ENCODE measurements at regions not wholly inside any gene's neighbourhood (a gene's known extent, or its start where the extent isn't known, plus 50 kb on each side); places are given as distances from the start of the nearest gene placed in this dataset.
"Not testable (repeated sequence)": the region's sequence is repeated elsewhere in the genome, so short reads cannot be mapped to it uniquely, and the experiment has no call there.

DNA sequence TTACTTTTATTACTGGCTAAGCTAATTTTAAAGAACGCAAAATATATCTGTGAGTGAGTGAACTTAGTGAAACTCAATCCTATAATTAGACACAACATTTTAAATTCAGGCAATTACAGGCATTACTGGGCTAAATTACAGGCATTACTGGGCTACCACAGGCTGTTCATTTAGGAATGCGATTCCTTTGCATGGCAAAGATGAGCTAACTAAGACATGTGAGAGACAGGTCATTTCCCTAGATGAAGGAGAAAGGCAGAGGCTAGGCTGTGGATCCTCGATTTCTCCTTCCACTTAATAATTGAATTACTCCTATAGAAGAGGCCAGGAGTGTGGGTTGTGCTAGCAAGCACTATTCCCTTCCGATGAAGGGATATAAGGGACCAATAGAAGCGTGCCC, 429.4 kb upstream of the LMO3 start:
- intact Hi-C loops (cut with DNase I) = no loop called here
- DNase-seq (ENCODE audit: low spot score) = no peak

DNA sequence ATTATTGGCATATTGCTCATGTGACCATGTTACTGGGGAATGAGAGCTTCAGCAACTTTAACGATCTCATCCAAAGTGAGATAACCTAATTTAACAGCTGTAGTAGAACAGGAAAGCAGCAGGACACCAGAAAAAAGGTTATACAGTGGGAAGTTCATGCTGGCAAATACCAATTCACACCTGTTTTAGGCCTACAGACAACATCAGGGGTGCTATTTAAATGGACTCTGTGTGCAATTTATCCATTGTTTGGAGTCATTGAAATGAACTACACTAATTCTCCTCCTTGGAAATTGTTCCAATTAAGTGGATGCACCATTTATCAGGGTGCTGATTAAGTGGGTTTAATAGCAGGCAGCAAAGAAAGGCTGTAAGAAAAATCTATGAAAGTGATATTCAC, 424.4 kb upstream of the LMO3 start:
- intact Hi-C loops (cut with DNase I) = no loop called here
- DNase-seq (ENCODE audit: low spot score) = no peak

DNA sequence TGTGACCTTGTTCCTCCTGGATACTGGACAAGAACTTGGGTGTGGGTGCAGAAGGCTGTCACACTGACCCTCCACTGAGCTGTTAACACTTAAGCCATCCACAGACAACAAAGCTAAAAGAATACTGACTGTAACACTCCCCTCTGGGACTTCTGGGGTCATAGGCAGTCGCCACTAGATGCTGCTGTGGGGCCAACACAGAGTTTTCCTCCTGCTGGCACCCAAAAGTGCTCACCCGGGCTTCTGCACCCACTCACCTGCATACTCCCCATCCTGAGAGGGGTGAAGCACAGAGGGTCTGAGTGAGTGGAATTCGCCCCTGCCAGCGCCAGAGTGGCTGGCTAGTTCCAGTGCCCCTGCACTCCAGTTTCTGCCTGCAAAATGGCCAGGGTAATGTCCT, 422.4 kb upstream of the LMO3 start:
- DNase-seq (ENCODE audit: low spot score) = no peak
- intact Hi-C loops (cut with DNase I) = no loop called here

DNA sequence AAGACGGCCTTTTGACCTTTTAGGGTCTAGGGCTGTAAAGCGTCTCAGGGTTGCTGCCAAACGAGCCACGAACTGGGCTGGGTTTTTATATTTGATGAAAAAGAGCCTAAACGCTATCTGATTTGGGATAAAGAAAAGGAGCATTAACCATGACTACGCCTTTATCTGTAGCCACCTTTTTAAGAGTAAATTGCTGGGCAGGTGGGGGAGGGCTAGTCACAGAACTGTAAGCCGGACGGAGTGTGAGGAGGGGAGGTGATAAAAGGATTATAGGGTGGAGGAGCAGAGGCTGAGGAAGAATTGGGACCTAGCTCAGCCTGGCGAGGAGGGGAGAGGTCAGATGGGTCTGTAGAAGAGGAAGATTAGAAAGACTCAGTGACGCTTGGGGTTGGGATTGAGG, 419.5 kb upstream of the LMO3 start:
- DNase-seq (ENCODE audit: low spot score); intact Hi-C loops (cut with DNase I): not testable (repeated sequence)

DNA sequence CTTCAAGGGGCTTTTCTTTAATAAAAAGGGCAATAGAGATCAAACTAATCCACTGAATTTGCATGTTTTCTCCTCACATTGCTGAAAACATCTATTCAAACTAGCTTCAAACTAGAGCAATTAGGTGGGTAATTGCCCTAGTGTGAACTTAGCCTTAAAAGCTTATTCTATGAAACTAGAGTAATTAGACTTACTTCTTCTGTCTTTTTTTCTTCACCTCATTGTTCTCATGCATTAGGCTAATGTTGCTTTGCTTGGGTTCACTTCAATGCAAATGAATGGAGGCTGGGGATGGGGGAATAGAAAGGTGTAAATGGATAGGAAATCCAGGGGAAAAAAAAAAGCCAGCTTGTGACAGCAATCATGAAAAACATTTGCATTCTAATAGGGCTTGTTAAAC, 414.8 kb upstream of the LMO3 start:
- DNase-seq (ENCODE audit: low spot score) = no peak
- intact Hi-C loops (cut with DNase I) = no loop called here

DNA sequence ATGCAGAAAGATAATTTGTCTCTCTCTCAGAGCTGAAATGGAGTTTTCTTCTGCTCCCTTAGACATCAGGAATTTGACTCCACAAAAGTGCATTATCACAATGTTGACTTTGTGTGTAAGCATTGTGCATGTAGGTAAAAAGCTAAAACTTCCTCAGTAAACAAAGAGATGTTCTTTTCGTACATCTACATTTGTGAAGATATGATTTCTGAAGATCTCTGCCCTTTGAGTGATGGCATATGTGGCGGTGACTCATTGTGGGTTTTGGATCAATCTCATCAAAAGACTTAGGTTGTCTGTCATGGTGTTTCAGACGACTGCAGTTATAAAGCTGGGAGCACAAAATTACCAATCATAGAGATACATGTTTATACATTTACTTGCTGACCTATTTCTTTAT, 411.4 kb upstream of the LMO3 start:
- no peak for DNase-seq (ENCODE audit: low spot score)
- intact Hi-C loops (cut with DNase I) = no loop called here

DNA sequence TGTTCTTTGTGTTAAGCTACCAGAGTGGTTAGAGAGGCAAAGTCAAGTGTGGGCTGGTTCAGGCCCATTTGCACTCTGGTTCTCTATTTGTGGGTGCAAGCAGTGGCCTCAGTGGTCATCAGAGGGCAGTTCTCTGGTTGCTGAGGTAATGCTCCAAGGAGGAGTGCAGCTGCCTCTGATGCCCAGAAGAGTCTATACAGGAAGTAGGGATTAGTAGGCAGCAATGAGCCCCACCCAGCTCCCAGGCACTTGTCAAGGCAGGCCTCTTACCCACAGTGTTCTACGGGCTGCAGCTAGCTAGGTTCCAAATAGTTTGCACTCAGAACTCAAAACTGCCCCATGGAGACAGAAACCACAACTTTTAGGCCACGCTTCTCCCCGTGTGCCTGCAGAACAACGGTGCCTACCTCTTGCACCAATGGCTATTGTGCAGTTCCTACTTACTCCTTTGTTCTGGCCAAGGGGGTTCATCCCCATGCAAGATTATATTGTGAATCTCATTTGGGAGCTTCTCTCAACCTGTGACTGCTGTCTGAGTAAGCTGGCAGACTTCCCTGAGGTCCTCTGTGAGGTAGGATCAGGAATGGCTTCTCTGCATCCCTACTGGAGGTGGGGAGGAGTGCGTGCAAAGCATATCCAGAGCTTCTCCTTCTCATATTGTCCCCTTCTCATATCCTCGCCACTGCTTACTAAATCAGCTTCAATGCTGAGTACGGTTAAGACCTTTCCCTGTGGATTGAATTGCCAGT, 410.3 kb upstream of the LMO3 start:
- DNase-seq (ENCODE audit: low spot score) = no peak
- intact Hi-C loops (cut with DNase I) = no loop called here

DNA sequence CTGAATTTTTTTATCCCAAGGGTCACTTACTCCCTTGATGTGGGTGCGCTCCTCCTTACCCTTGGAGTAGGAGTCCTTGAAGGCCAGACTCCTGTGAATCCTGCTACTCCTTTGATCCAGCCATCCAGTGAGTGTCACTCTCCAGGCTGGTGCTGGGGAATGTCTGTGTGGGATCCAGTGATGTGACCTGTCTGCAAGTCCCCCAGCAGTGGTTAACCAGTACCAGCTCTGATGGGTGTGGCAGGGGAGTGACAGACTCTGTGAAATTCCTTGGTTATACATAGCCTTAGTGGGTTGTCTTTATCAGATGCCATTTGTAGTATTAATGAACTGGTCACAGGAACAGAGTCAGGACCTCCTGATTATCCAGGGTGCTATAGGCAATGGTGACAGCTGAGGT, 409.5 kb upstream of the LMO3 start:
- DNase-seq (ENCODE audit: low spot score) = no peak

DNA sequence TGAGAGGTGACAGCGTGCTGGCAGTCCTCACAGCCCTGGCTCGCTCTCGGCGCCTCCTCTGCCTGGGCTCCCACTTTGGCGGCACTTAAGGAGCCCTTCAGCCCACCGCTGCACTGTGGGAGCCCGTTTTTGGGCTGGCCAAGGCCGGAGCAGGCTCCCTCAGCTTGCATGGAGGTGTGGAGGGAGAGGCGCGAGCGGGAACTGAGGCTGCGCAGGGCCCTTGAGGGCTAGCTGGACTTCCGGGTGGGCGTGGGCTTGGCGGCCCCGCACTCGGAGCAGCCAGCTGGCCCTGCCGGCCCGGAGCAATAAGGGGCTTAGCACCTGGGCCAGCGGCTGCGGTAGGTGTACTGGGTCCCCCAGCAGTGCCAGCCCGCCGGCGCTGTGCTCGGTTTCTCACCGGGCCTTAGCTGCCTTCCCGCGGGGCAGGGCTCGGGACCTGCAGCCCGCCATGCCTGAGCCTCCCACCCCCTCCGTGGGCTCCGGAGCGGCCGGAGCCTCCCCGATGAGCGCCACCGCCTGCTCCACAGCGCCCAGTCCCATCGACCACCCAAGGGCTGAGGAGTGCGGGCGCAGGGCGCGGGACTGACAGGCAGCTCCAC, 401.6 kb upstream of the LMO3 start:
- intact Hi-C loops (cut with DNase I); DNase-seq (ENCODE audit: low spot score): not testable (repeated sequence)

More for the DNA sequence above, 409.5 kb upstream of the LMO3 start:
- intact Hi-C loops (cut with DNase I) = no loop called here

DNA sequence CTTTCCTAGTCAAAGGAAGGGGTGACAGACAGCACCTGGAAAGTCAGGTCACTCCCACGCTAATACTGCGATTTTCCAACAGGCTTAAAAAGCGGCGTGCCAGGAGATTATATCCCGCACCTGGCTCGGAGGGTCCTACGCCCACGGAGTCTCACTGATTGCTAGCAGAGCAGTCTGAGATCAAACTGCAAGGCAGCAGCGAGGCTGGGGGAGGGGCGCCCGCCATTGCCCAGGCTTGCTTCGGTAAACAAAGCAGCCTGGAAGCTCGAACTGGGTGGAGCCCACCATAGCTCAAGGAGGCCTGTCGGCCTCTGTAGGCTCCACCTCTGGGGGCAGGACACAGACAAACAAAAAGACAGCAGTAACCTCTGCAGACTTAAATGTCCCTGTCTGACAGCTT, 392.6 kb upstream of the LMO3 start:
- intact Hi-C loops (cut with DNase I); DNase-seq (ENCODE audit: low spot score): not testable (repeated sequence)

DNA sequence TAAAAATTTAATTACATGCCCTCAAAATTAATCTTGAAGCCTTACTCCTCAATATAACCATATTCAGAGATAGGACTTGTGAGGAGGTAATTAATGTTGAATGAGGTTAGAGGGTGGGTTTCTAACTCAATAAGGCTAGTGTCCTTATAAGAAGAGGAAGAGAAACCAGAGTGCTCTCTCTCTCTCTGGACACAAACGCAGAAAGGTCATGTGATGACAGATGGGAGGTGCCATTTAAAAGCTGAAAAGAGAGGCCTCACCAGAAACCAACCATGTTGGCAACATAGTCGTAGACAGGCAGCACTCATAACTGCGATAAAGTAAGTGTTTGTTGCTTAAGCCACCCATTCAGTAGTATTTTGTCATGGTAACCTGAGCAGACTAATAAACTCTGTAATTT, 378.5 kb upstream of the LMO3 start:
- intact Hi-C loops (cut with DNase I) = no loop called here

DNA sequence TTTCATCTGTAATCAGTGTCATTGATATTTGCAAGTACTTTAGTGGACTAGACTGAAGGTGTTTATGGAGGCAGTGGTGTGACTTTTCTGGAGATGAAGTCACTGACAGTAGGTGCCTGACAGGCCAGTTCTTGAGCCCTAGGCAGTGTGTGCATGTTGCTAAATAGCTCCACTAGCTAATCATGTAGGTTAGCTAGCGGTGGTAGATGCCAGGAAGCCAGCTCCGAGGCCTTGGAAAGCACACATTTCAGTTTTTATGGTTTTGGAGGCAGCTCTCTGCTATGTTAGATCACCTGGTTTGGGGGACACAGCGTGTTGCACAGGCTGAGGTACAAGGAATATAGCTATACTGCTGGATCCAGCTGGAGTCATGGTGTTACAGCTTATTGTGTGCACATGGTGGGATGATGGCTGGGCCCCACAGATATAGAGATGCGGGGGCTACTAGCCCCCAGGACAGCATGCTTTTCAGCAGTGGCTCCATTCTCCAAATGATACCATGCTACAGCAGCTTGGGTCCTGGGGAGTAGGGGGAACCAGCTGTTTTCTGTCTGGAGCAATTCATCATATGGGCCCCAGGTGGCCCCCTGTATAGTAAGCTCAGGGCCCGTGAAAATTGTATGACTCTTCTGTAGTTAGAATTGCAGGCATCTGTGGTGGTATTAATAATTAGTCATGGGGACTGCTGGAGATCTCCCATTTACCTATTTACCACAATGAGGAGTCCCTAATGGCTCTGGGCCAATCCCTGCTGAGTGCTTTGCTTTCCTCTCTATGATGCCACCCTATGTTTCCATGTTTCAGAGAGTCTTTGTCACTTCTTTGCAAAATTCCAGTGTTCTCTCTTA, 367.2 kb upstream of the LMO3 start:
- DNase-seq (ENCODE audit: low spot score) = no peak
- intact Hi-C loops (cut with DNase I) = no loop called here

More for the DNA sequence above, 378.5 kb upstream of the LMO3 start:
- DNase-seq (ENCODE audit: low spot score) = no peak

DNA sequence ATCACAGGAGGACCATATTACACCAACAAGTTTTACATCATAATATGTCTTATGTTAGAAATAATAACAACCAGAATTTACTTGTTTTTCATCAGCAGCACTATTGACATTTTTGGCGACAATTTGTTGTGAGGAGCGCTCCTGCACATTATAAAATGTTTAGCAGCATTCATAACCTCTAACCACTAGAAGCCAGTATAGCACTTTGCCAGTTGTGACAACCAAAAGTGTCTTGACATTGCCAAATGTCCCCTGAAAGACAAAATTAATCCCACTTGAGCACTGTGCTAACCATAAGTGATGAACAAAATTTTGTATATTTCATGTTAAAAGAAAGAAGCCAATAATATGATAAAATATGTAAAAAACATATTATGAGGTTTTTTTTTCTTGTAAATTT, 356.9 kb upstream of the LMO3 start:
- intact Hi-C loops (cut with DNase I) = no loop called here
- no peak for DNase-seq (ENCODE audit: low spot score)

DNA sequence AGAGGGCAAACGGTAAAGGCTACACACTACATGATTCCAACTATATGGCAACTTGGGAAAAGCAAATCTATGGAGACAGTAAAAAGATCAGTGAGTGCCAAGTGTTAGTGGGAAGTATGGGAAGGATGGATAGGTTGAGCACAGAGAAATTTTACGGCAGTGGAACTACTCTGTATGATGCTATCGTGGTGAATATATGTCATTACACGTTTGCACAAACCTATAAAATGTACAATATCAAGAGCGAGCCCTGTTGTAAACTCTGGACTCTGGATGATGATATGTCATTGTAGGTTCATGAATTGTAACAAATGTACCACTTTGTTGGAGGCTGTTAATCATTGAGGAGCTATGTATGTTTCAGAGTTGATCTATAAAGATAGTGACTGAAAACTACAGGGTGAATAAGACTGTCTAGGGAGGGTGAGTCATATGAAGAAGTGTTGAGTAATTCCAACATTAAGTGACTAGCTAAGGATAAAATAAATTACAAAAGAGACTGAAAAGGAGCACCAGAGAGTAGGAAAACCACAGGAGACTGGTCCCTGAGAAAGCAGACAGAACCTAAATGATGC, 349.2 kb upstream of the LMO3 start:
- intact Hi-C loops (cut with DNase I) = no loop called here
- DNase-seq (ENCODE audit: low spot score) = no peak

DNA sequence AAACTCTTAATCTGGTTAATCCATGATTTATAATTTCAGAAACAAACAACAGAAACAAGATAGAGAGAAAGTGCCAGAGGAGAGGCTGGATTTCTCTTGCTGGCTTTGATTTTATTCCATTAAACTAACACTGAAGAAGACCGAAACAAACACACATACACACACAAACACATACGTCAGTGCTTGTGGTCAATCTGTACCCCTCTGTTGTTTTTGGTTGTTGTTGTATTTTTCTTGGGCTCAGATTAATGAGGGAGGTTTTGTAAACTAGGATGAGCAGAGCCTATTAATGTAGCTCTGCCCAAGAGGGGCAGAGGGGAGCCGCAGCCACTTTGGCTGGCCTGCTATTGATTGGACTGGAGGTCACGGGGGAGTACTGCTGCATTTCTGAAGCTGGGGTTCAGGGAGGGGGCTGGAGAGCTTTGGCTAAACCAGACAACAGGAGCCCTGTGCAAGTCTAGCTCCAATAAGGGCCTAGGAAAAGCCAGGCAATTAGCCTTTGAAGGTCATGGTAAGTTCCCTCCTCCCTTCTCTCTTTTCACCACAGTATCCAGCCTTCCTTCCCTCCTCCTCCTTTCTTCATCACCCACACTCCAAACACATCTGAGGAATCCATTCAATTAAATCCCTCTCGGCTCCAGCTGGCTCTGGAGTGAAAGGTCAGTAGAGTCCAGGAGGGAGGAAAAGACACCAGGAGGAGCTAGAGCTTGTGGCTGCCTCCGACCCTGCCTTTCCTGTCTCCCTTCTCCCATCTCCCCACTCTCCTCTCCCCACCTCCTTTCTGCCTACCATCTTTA, 344.1 kb upstream of the LMO3 start:
- intact Hi-C loops (cut with DNase I) = no loop called here
- DNase-seq (ENCODE audit: low spot score) = no peak

DNA sequence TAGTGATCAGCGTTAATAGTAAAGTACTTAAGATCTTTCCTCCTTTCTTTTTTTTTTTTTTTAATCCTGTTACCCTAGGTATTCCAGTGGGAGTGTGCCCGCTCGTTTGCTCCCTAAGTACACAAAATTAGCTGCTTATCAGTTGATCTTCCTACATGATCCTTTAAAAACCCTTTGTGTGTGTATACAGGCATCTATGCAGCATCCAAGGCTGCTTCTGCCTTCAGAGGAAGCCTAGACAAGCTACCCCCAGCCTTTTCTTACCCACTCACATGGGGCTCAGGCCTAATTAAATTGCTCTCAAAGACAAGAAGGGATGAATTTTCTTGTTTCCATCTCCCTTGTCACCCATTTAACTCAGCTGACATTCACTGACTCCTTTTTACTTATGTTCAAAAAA, 343.4 kb upstream of the LMO3 start:
- no peak for DNase-seq (ENCODE audit: low spot score)

DNA sequence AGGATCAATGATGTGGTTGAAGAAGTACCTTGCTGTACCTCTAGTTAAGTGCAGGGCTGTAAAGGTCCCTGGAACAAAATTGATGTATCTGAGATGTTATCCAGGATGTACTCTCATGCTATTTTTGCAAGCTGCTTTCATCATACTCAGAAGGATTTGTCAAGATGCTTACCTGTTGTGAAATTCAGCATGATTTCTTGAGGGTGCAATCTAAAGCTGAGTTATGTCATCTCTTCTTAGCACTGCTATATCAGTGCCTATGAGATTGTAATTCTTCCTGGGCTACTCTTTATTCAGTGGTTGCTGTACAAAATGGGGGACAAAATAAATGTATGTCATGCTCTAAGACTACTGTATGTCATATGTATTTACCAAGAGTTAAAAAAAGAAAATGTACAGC, 340.7 kb upstream of the LMO3 start:
- DNase-seq (ENCODE audit: low spot score) = no peak
- intact Hi-C loops (cut with DNase I) = no loop called here

More for the DNA sequence above, 343.4 kb upstream of the LMO3 start:
- intact Hi-C loops (cut with DNase I) = no loop called here

DNA sequence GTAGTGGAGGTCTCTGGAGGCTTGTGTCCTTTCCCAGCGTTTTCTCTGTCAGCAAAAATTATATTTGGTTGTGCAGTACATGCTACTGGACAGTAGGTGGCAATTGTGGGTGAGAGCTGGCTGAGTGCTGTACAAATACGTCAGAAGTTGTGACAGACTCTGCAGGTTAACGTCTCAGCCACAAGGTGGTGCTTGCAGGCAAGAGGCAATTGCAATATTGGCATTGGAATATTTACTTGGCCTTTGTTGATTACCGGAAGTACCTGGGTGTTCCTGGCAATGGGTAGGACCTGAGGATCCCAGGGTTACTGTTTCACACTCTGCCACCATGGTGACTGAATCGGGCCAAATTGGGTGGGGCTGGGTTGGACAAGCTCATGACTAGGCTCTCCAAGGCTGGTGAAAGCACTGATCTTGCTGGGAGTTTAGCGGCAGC, 333.9 kb upstream of the LMO3 start:
- intact Hi-C loops (cut with DNase I) = no loop called here
- no peak for DNase-seq (ENCODE audit: low spot score)

DNA sequence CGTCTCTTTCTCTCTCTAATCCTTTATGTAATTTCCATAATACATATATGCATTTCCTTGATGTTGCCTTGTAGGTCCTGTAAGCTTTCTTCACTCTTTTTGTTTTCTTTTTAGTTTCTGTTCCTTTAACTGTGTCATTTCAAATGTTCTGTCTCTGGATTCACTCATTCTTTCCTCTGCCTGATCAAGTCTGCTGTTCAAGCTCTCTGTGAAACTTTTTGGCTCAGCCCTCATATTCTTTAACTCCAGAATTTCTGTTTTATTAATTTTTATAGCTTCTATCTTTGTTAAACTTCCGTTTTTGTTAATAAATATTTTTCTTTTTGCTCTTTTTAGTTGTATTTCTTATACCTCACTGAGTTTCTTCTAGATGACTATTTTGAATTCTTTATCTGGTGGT, 321.3 kb upstream of the LMO3 start:
- DNase-seq (ENCODE audit: low spot score) = no peak
- intact Hi-C loops (cut with DNase I) = no loop called here

DNA sequence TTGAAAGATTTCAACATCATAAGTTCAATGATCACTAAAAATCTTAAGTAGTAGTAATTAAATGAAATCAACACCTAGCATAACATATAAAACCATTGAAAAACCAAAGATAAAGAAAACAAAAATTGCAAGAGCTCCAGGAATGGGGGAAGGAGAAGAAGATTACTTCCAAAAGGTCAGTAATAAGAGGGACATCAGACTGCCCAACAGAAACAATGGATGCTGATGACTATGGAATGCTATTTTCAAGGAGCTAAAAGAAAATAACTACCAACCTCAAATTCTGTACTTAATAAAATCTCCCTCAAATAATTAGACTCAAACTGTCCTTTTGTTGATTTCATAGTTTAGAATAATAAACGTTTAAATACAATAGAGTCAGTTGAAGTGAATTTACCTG, 314.5 kb upstream of the LMO3 start:
- intact Hi-C loops (cut with DNase I) = no loop called here
- no peak for DNase-seq (ENCODE audit: low spot score)
